ENCODE measurements at regions not wholly inside any gene's neighbourhood (a gene's known extent, or its start where the extent isn't known, plus 50 kb on each side); places are given as distances from the start of the nearest gene placed in this dataset.

- Histone ChIP-seq H3K27ac (ENCODE audit: extremely low read depth, low read depth, low read length) (no peak overlapping the region), H3K4me1 (replicated peaks in 1 of 2; ENCODE audit: control insufficient read depth in 2 of 2, insufficient read depth in 2 of 2, low read length in 2 of 2) (no peaks in the 10 kb centered on the region), H4K20me1 (replicated peaks; ENCODE audit: control insufficient read depth, insufficient read depth, low read length) (no peaks in the 10 kb centered on the region), H3K9me1 (ENCODE audit: control insufficient read depth, insufficient read depth, low read length) (no peaks in the 10 kb centered on the region), H3K79me2 (ENCODE audit: control insufficient read depth, insufficient read depth, low read length) (no peaks in the 10 kb centered on the region), H3K9ac (ENCODE audit: insufficient read depth in 1 of 2, low read depth in 2 of 2, low read length in 2 of 2) (no peak overlapping the region; a peak in 1 of 4 replicates), H3K9me3 (replicated peaks; ENCODE audit: control insufficient read depth, insufficient read depth, low read depth, low read length) (no peaks in the 10 kb centered on the region), H3K27me3 (ENCODE audit: control insufficient read depth in 2 of 2, insufficient read depth in 2 of 2, low read length in 2 of 2) (no peaks in the 10 kb centered on the region), H3K4me3 (no peak overlapping the region), H2AFZ (ENCODE audit: low read depth, low read length) (no peak overlapping the region), H3K4me2 (ENCODE audit: insufficient read depth, low read length) (no peak overlapping the region), H3K36me3 (ENCODE audit: control insufficient read depth, insufficient read depth, low read length) (no peaks in the 10 kb centered on the region)
- POLR2A ChIA-PET, result interaction anchor here (0.6 kb wide), 1 partner anchor 70 kb away, joined by 3 read pairs; no protein-coding TSS in a partner anchor
- in situ Hi-C loops (cut with MboI) (no loop called here), intact Hi-C loops (cut with micrococcal nuclease) (loop anchor here (10.0 kb wide), 1 partner anchor 131 kb away; no protein-coding TSS in a partner anchor)
- FAIRE-seq (no peak), ATAC-seq (no peak), DNase-seq (ENCODE audit: extremely low read depth in 1 of 4, low spot score in 3 of 4) (no peak)
- no TSS peak for BruUV-seq (replicated peaks)
- WGBS (ENCODE audit: insufficient coverage, low coverage, missing lambda C conversion rate), result 0% methylated on average over 8 of the region's 9 CpGs
- CTCF ChIA-PET (ENCODE audit: low intra/inter-chr PET ratio), result no interaction called here
- TF ChIP-seq L3MBTL2 (IDR thresholded peaks at IDR 0.05), result no peak
- no peak for TF ChIP-seq MXD1 (CRISPR knock-in tag; IDR thresholded peaks at IDR 0.05; ENCODE audit: borderline replicate concordance, poor library complexity, severe bottlenecking)
- no peak for TF ChIP-seq CSDE1 (IDR thresholded peaks at IDR 0.05)
- TF ChIP-seq ZC3H8 (IDR thresholded peaks at IDR 0.05), result no peak
- TF ChIP-seq CREM (IDR thresholded peaks at IDR 0.05; ENCODE audit: low read depth), result no peak
- TF ChIP-seq ZFPM2 (CRISPR knock-in tag; IDR thresholded peaks at IDR 0.05), result no peak
- TF ChIP-seq ZNF212 (CRISPR knock-in tag; IDR thresholded peaks at IDR 0.05), result no peak
- TF ChIP-seq TCF3 (CRISPR knock-in tag; IDR thresholded peaks at IDR 0.05), result no peak
- TF ChIP-seq HMGXB4 (CRISPR knock-in tag; IDR thresholded peaks at IDR 0.05), result no peak
- TF ChIP-seq DPF2 (IDR thresholded peaks at IDR 0.05), result no peak
- no peak for TF ChIP-seq HDAC8 (tag; IDR thresholded peaks at IDR 0.05)
Observed at GRCh38 chr20:24783631-24784492, 165.2 kb upstream of the CST7 start.
